HG03457 (cell line): ENCODE measurements at regions not wholly inside any gene's neighbourhood (a gene's known extent, or its start where the extent isn't known, plus 50 kb on each side); places are given as distances from the start of the nearest gene placed in this dataset.

Source experiments
- ATAC-seq: cut with Tn5 transposase; IDR thresholded peaks from one replicate; pipeline ENCODE4 v1.9.1; 2021; ENCODE audit warnings: moderate number of reproducible peaks; ENCODE audit not compliant: unreplicated experiment

- ATAC-seq = no peak
Observed at GRCh38 chr18:27899893-27900292, 277.0 kb downstream of the CDH2 start.

GRCh38 chr18:27894746-27895145 lies 282.2 kb downstream of the CDH2 start:
- no peak for ATAC-seq

- no peak for ATAC-seq
Observed at GRCh38 chr18:27887711-27888495, 289.0 kb downstream of the CDH2 start.

GRCh38 chr18:27887287-27887686 lies 289.6 kb downstream of the CDH2 start:
- ATAC-seq = no peak

- ATAC-seq = no peak
Observed at GRCh38 chr18:27879540-27879939, 297.4 kb downstream of the CDH2 start.

- no peak for ATAC-seq
Observed at GRCh38 chr18:27871726-27872125, 305.2 kb downstream of the CDH2 start.

GRCh38 chr18:27869735-27870134 lies 307.2 kb downstream of the CDH2 start:
- ATAC-seq = no peak

GRCh38 chr18:27865431-27865830 lies 311.5 kb downstream of the CDH2 start:
- ATAC-seq = no peak

GRCh38 chr18:27863780-27864430 lies 313.0 kb downstream of the CDH2 start:
- ATAC-seq = no peak

GRCh38 chr18:27862041-27862682 lies 314.8 kb downstream of the CDH2 start:
- no peak for ATAC-seq

- ATAC-seq = no peak
Observed at GRCh38 chr18:27861539-27861938, 315.4 kb downstream of the CDH2 start.

GRCh38 chr18:27860701-27861107 lies 316.2 kb downstream of the CDH2 start:
- ATAC-seq = no peak

- no peak for ATAC-seq
Observed at GRCh38 chr18:27860011-27860410, 316.9 kb downstream of the CDH2 start.

- ATAC-seq = no peak
Observed at GRCh38 chr18:27856820-27857219, 320.1 kb downstream of the CDH2 start.

- ATAC-seq = no peak
Observed at GRCh38 chr18:27855486-27855885, 321.4 kb downstream of the CDH2 start.

- no peak for ATAC-seq
Observed at GRCh38 chr18:27854631-27855030, 322.3 kb downstream of the CDH2 start.

GRCh38 chr18:27848336-27848735 lies 328.6 kb downstream of the CDH2 start:
- no peak for ATAC-seq

GRCh38 chr18:27847412-27847811 lies 329.5 kb downstream of the CDH2 start:
- ATAC-seq = no peak

GRCh38 chr18:27845897-27846296 lies 331.0 kb downstream of the CDH2 start:
- no peak for ATAC-seq

GRCh38 chr18:27843783-27844777 lies 332.9 kb downstream of the CDH2 start:
- no peak for ATAC-seq

GRCh38 chr18:27839141-27839540 lies 337.8 kb downstream of the CDH2 start:
- no peak for ATAC-seq
